Hematopoietic multipotent progenitor cell treated with erythropoietin and hydrocortisone succinate and interleukin-3 and kit ligand, for 8 days (in vitro differentiated cells): ENCODE measurements at regions not wholly inside any gene's neighbourhood (a gene's known extent, or its start where the extent isn't known, plus 50 kb on each side); places are given as distances from the start of the nearest gene placed in this dataset.
"Not testable (repeated sequence)": the region's sequence is repeated elsewhere in the genome, so short reads cannot be mapped to it uniquely, and the experiment has no call there.

Experiments used
- DNase-seq: peaks from one replicate; pipeline ENCODE4 v3.0.0-alpha.2; 2015

DNA sequence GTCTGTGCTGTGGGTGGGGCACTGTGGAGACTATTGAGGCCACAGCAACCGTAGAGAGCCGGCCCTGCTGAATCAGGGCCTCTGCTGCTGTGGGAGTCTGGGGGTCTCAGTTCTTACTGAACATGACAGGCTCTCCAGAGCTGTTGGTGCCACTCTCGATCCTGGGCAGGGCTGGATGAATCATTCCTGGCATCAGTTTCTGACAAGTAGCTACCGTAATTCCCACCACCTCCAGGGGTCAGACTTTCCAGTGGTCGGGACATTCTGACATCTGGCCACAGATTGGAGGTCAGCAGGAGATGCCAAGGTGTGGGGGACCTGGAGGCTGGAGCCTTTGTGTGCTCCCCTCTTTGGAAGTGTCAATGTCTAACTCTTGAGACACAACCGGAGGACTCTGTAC lies 188.4 kb downstream of the IRX2 start:
- DNase-seq: no peak

GRCh38 chr5:2562036-2562435 lies 189.4 kb downstream of the IRX2 start:
- no peak for DNase-seq

DNA sequence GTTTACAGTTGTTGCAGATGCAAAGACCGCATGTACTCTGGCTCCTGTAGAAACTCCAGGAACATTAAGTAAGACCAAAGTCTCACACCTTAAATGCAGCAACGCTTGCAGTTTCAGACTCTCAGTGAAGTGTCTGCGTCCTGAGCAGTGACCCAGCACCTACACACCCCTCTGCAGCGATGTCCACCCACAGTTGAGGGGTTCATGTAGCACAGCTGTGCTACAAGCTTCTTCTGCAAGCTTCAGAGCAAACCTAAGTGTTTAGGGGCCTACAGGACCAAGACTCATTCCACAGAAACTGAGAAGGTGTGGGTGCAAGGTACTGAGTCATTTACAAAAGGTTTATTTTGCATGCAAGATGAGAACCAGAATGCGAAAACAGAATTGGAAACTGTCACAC lies 191.0 kb downstream of the IRX2 start:
- DNase-seq: no peak

- no peak for DNase-seq
Measured at GRCh38 chr5:2557435-2557834, 194.0 kb downstream of the IRX2 start.

- no peak for DNase-seq
Measured at GRCh38 chr5:2556375-2556966, 195.0 kb downstream of the IRX2 start.

- no peak for DNase-seq
Measured at GRCh38 chr5:2553611-2554010, 197.9 kb downstream of the IRX2 start.

- no peak for DNase-seq
Measured at GRCh38 chr5:2550509-2550908, 201.0 kb downstream of the IRX2 start.

DNA sequence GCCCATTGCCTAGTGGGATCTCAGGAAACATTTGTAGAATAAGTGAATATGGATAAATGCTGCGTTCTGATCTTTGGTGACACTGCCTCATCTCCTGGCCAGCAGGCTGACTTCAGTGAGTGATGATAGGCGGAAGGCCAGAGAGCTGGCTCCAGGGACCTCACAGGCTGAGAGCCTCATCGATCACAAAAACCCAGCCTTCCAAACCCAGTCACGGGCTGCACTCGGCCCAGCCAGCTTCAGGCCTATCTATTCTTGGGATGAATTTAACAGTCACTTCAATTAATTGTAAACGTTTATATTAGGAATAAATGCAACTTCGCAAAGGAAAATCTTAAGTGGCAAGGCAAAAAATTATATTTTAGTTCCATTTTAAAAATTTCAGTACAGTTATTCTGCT lies 201.6 kb downstream of the IRX2 start:
- no peak for DNase-seq

DNA sequence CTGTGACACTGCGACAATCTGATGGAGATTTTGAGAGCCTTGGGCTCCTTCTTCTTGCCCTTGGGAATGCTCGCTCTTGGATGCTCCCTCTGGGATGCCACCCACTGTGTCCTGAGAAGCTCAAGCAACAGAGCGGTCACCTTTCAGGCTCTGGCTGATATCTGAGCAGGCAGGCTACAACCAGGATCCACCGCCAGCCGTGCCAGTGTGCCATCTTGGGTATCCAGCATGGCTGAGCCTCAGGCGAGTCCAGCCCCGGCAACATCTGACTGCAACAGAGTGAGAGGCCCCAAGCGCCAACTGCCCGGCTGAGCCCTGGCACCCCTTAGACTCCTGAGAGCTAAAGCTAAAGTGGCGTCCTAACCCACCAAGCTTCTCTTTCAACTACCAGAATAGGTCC lies 202.1 kb downstream of the IRX2 start:
- DNase-seq: no peak

- DNase-seq: no peak
Measured at GRCh38 chr5:2546938-2547337, 204.5 kb downstream of the IRX2 start.

- no peak for DNase-seq
Measured at GRCh38 chr5:2544003-2544402, 207.5 kb downstream of the IRX2 start.

GRCh38 chr5:2542821-2543220 lies 208.7 kb downstream of the IRX2 start:
- no peak for DNase-seq

GRCh38 chr5:2542026-2542425 lies 209.5 kb downstream of the IRX2 start:
- DNase-seq: no peak

GRCh38 chr5:2538169-2538568 lies 213.3 kb downstream of the IRX2 start:
- DNase-seq: no peak

GRCh38 chr5:2537378-2538145 lies 213.9 kb downstream of the IRX2 start:
- DNase-seq: no peak

DNA sequence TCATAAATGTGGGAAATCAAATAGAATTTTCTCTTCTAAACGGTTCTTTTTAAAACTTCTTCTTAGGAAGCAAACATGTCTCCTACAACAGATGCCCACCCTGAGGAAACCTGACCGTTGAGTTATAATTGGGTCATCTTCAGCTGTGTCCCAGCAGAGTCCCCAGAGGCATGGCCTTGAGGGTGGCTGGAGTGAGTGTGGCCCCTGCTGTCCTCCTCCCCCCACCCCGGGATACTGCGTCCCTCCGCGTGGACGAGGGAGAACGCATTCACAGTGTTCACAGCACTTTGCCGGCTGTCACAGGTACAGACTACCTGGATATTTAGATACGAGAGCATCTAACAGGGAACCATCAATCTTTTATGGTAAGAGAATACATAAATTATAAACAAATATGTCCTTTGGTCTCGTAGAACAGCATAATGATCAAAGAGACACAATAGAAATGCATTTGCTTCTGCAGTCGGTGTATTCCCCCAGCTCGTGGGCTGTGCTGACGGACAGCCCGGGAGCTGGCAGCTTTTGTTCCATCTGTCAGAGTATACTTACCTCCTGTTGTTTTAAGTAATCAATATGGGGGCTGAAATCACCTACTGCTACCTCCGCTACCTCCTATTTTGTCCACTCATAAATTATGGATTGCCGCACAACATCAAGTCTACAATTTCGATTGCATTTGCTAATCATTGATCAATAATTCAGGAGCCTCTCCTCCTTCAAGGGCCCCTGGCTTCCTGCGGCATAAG lies 214.7 kb downstream of the IRX2 start:
- no peak for DNase-seq

DNA sequence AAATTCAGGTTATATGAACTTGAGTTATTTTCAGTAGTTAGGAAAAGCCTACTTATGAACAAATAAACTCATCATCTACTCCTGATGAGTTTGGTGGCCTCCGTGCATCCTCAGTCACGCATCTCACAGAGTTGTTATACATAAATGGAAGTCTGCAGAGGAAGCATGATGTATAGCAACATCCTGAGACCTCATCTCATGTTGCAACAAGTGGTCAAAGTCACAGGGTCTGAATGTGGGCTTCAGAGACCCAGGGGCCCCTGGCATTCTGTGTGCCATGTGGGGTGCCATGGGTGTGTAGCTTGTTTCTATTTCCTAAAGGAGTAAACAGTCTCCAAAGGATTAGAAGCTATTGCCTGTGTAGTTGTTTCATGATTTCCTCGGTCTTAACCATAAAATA lies 216.5 kb downstream of the IRX2 start:
- DNase-seq: no peak

DNA sequence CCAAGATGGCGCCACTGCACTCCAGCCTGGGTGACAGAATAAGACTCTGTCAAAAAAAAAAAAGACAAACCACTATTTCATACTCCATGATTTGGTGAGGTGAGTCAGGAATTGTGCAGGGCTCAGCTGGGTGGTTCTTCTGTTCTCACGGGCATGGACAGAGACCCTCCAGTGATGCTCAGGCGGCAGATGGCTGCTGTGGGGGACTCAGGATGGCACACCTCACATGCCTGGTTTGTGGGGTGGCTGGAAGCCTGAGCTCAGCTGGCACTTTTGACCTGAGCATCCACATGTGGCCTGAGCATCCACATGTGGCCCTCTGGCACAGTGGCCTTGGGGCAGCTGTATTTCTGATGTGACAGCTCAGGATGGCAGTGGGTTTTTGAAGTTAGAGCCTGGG lies 217.2 kb downstream of the IRX2 start:
- DNase-seq: no peak

- DNase-seq: not testable (repeated sequence)
Measured at GRCh38 chr5:2533848-2534247, 217.6 kb downstream of the IRX2 start.

DNA sequence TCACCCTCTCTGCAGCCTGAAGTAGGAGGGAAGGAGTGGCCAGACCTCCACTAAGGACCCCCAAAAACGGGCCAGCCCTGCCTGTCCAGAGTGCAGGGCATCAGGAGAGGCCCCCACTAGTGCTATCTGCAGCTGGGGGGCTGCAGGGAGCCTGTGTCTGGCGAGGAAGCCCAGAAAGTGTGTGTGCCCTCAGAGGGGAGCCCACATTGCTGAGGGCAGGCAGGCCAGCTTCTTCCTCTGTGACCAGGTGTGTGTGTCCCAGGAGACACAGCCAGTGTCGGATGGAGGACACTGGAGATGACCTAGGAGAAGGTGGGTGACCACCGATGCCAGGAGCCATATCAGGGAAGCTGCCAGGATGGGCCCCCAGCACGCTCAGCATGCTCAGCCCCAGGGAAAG lies 218.7 kb downstream of the IRX2 start:
- no peak for DNase-seq

DNA sequence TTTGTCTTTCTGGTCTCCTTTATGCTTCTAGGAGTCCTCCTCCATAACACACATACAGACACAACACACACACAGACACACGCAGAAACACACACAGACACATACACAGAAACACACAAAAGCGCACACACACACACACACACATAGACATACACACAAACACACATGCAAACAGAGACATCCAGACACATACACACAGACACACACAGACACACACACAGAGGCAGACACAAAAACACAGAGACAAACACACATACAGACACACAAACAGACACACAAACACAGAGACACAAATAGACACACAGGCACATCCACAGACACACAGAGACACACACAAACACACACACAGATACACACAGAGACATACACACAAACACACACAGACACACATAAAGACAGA lies 220.2 kb downstream of the IRX2 start:
- no peak for DNase-seq

- no peak for DNase-seq
Measured at GRCh38 chr5:2530609-2531008, 220.9 kb downstream of the IRX2 start.

GRCh38 chr5:2529371-2530092 lies 221.9 kb downstream of the IRX2 start:
- DNase-seq: no peak

DNA sequence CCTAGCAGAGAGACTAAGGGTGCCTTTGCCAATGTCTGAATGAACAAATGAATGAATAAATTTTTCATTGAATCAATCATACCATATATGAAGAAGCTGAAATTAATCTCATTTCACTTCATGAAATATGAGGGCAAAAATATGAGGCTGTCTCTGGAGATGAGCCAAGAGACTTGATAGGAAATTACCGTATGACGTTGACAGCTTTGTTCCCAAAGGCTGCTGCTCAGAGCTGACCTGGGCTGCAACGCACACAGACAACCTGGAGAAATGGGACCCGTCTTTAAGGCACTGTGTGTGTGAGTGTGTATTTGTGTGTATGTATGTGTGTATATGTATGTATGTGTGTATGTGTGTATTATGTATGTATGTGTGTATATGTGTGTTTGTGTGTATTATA lies 226.1 kb downstream of the IRX2 start:
- no peak for DNase-seq
